ENCODE measurements at regions not wholly inside any gene's neighbourhood (a gene's known extent, or its start where the extent isn't known, plus 50 kb on each side); places are given as distances from the start of the nearest gene placed in this dataset.

- no peak for TF ChIP-seq REST (IDR thresholded peaks at IDR 0.05; ENCODE audit: insufficient read depth in 1 of 2, low read depth in 2 of 2, low read length in 2 of 2)
- TF ChIP-seq SIN3A (IDR thresholded peaks at IDR 0.05; ENCODE audit: borderline replicate concordance, insufficient read depth, low read length) = no peak
- no peak for TF ChIP-seq FOXP2 (optimal IDR thresholded peaks at IDR 0.05; ENCODE audit: borderline replicate concordance, extremely low read depth, extremely low read length, insufficient read depth)
- no peak for TF ChIP-seq TAF1 (IDR thresholded peaks at IDR 0.05; ENCODE audit: borderline replicate concordance, insufficient read depth, low read length)
Observed at GRCh38 chr9:96062854-96063253, 187.4 kb downstream of the ERCC6L2 start.

Measured in PFSK-1 (cell line).